ENCODE measurements at regions not wholly inside any gene's neighbourhood (a gene's known extent, or its start where the extent isn't known, plus 50 kb on each side); places are given as distances from the start of the nearest gene placed in this dataset.

GRCh38 chr7:25067726-25068501, 57.1 kb downstream of the CYCS start:
- TF ChIP-seq CTCF (IDR thresholded peaks at IDR 0.05) (no peak), POLR2A (IDR thresholded peaks at IDR 0.05) (no peak)

All from stomach (tissue), 4 donors.